Hypothalamus (tissue), 51 donors: ENCODE measurements at regions not wholly inside any gene's neighbourhood (a gene's known extent, or its start where the extent isn't known, plus 50 kb on each side); places are given as distances from the start of the nearest gene placed in this dataset.
"Not testable (repeated sequence)": the region's sequence is repeated elsewhere in the genome, so short reads cannot be mapped to it uniquely, and the experiment has no call there.

Experiments used
- DNase-seq, 51 donors: peaks; one replicate each; lab custom pipeline; 2025; lab: John Stamatoyannopoulos, UW

DNA sequence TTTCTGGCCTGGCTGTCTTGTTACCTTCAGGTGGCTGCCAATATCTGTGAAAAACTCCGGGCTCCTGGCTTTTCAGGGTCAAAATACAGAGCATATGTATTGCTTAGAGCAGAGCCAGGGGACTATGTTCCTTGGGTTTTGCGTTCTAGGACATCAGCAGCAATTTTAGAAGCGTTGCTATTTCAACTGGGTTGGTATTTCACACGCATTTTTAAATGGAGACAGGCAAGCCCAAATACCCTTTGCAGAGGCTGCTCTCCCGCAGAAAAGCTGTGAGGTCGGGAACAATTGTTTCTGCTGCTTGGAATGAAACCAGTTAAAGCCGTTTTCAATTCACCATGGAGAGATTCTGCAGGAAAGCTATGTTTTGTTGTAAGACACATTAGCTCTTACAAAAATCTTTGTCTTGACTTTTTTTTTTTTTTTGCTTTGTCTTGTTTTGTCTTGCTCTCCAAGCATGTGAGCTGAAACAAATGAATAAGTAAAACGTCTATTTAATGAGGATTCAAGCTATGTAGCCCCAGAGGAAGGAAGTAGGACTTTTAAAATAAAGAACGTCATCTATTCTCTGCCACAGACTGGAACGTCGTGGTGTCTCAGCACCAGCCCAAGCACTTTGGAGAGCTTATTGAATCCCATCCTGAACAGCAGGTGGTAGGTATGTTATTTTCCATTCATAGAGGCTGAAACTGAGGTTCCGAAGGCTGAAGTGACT, 181.0 kb upstream of the TBX3 start:
- peak in 1 of 51 donors; percentile 2 for DNase-seq

- no peak for DNase-seq
These were observed 179.9 kb upstream of the TBX3 start for GRCh38 chr12:114863911-114864310.

GRCh38 chr12:114860969-114861368, 177.0 kb upstream of the TBX3 start:
- no peak for DNase-seq

- DNase-seq = no peak
These were observed 174.6 kb upstream of the TBX3 start for GRCh38 chr12:114858388-114859146.

GRCh38 chr12:114855678-114856077, 171.7 kb upstream of the TBX3 start:
- DNase-seq = no peak

DNA sequence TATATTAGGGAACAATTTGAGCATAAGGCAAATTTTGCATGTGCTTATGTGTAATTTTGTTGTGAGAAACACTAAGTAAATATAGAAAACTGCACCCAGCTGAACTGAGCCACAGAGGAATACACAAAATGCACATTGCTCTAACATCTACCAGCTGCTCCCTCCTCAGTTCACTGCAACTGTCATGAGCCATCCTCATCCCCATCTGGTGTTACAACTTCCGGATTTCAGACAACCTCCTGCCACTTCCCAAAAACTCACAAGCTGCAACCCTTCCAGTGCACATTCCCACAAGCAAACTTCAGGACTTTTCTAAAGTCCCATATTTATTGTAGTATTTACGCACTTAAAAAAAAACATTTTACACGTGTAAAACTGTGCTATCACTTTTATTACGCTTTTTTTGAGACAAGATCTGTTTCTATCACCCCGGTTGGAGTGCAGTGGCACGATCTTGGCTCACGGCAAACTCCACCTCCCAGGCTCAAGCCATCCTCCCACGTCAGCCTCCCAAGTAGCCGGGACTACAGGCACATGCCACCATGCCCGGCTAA, 169.1 kb upstream of the TBX3 start:
- DNase-seq = no peak

- no peak for DNase-seq
These were observed 168.0 kb upstream of the TBX3 start for GRCh38 chr12:114851981-114852380.

DNA sequence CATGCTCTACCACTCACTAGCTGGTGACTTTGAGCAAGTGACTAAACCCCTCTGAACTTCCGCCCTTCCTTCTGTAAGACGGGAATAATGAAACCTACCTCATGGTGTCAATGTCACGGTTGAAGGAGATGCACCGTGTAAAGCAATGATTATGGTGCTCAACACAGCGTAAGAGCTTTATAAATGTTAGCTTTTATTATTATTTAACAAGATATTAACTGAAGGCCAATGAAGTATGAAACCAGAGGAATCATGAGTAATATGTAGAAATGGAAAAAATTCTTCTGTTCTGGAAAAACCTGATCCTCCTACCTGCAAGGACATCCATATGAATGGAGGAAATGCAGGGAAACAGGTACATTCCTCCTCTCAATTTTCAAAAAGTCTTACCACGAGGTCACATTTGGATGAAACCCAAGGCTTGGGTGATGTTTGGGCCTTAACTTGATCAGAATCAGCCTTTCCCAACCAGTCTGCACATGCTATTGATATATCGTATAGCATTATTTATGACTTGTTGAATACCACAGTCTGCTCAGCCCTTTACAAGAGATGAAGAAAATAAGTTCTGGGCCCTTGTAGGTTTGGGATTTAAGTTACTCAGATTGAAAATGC, 166.8 kb upstream of the TBX3 start:
- DNase-seq = no peak

- DNase-seq = no peak
These were observed 164.7 kb upstream of the TBX3 start for GRCh38 chr12:114848666-114849065.

- no peak for DNase-seq
These were observed 163.6 kb upstream of the TBX3 start for GRCh38 chr12:114847441-114848035.

- DNase-seq = no peak
These were observed 162.8 kb upstream of the TBX3 start for GRCh38 chr12:114846771-114847170.

- peak in 1 of 51 donors; percentile 9 for DNase-seq
These were observed 157.7 kb upstream of the TBX3 start for GRCh38 chr12:114841557-114842251.

DNA sequence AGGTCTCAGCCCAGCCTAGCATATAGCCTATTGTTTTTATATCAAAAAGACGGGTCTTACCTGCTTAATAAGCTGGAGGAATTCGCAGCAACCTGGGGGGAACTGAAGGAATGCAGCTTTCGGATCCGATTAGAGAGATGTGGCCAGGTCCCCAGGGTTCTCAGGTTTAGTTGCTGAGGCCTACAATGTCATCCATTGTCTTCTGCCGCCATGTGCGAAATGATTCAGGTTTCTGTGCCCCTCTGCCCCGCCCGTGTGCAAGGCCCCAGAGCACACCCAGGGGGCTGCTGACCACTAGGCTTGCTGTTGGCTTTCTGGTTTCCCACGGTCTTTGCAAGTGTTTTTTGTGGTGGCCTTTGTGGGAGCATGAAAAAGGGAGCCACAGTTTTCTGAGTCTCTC, 154.5 kb upstream of the TBX3 start:
- no peak for DNase-seq

DNA sequence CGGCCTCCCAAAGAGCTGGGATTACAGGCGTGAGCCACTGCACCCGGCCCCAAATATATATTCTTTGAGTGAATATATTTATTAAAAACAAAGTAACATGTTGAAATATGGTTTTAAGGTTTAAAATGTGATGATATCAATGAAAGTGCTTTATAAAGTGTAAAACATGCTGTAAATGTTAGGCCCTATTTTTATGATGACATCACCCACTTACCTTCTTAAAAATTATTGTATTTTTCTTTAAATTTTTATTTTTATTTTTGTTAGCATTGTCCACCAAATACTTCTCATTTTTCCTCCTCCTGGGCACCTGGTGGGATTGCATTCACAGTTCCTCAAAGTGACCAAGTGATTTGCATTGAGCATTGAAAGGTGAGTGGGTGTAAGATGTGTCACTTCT, 152.6 kb upstream of the TBX3 start:
- DNase-seq = no peak

DNA sequence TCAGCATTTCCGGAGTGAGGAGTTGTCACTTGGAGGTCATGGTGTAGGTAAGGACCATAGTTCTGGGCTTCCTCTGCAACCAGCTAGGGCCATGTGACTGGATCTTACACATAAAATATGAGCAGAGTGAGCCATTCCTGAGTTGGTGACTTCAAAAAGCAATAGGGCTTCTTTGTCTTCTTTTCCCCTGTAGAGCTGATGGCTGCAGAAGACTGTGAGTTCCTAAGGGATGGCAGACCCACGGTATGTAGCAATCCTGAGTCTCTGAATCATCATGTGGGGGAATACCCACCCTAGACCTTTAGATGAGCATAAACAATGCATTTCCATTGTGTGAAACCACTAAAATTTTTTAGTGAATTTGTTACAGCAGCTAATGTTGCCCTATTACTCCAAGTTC, 151.1 kb upstream of the TBX3 start:
- DNase-seq = no peak

GRCh38 chr12:114834621-114835020, 150.6 kb upstream of the TBX3 start:
- DNase-seq = no peak

DNA sequence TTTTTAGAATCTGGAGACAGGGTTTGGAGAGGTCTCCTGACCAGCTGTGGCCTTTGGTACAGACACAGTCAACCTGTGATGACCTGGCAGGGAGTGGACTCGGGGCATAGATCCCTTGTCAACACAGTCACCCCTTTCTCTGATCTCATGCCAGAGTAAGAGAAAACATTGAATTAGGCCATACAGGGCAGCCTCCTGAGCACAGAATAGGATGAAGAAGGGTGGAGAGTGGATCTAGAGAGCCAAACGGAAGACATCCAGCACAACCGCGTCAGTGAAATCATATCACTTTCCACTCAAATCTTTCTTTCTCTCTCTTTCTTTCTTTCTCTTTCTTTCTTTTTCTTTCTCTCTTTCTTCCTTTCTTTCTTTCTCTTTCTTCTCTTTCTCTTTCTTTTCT, 145.9 kb upstream of the TBX3 start:
- no peak for DNase-seq

DNA sequence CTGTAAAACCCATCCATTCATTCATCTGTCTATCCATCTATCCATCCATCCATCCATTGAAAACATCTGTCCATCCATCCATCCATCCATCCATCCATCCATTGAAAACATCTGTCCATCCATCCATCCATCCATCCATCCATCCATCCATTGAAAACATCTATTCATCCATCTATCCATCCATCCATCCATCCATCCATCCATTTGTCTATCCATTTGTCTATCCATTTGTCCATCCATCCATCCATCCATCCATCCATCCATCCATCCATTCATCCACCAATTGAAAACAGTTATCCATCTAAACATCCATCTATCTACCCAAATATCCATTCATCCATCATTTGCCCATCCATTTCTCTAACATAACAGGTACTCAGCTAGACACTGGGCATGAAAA, 145.3 kb upstream of the TBX3 start:
- not testable (repeated sequence) for DNase-seq

DNA sequence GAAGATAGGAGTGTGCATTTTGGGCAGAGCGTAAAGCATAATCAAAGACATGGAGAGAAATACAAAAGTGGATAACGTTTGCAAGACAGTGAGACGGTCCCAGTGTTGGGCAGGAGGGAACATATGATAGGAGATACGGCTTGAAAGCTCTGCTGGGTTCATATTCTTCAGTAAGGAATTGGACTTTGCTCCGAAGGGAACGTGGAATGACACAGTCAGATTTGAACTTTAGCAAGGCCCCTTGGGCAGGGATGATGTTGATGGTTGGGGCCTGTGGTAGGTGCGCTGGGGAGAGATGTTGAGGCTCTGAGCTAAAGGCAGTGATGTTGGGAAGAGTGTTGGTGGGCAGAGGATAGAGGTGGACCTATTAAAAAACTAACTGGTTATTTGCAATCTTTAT, 143.5 kb upstream of the TBX3 start:
- DNase-seq = no peak

- DNase-seq = no peak
These were observed 142.3 kb upstream of the TBX3 start for GRCh38 chr12:114826244-114826643.

GRCh38 chr12:114823724-114824123, 139.7 kb upstream of the TBX3 start:
- DNase-seq = no peak
